ENCODE measurements at regions not wholly inside any gene's neighbourhood (a gene's known extent, or its start where the extent isn't known, plus 50 kb on each side); places are given as distances from the start of the nearest gene placed in this dataset.

DNA sequence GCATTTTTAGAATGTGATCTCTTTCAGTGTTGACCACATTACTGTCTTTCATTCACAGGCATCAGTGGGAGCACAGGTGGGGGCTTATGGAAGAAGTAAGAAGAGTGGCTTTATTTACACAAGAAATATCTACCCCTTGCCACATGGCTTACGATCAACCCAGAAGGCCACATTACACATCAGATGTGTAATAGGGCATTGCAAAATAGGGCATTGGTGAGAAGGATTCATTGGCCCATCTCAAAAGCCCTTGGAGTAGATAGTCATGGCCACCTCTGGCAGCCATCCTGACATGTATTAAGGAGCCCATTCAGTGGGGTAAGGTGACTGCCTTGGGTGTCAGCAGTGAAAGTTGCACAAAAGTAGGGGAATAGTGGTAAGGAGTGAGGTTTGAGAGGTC lies 97.5 kb downstream of the MAFB start:
- TF ChIP-seq, protein P1, sequence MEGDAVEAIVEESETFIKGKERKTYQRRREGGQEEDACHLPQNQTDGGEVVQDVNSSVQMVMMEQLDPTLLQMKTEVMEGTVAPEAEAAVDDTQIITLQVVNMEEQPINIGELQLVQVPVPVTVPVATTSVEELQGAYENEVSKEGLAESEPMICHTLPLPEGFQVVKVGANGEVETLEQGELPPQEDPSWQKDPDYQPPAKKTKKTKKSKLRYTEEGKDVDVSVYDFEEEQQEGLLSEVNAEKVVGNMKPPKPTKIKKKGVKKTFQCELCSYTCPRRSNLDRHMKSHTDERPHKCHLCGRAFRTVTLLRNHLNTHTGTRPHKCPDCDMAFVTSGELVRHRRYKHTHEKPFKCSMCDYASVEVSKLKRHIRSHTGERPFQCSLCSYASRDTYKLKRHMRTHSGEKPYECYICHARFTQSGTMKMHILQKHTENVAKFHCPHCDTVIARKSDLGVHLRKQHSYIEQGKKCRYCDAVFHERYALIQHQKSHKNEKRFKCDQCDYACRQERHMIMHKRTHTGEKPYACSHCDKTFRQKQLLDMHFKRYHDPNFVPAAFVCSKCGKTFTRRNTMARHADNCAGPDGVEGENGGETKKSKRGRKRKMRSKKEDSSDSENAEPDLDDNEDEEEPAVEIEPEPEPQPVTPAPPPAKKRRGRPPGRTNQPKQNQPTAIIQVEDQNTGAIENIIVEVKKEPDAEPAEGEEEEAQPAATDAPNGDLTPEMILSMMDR (IDR thresholded peaks at IDR 0.05; ENCODE audit: extremely low read depth in 1 of 2, insufficient read depth in 1 of 2, low read depth in 1 of 2, low read length in 2 of 2): no peak
- TF ChIP-seq POLR2A (IDR thresholded peaks at IDR 0.05; ENCODE audit: low read depth, low read length) (no peak), EZH2 (IDR thresholded peaks at IDR 0.05; ENCODE audit: borderline replicate concordance, low read depth, low read length, severe bottlenecking) (no peak), JUN (IDR thresholded peaks at IDR 0.05; ENCODE audit: borderline replicate concordance, insufficient read depth, insufficient read length, low read depth) (no peak), POLR2AphosphoS5 (IDR thresholded peaks at IDR 0.05; ENCODE audit: insufficient read depth, low read depth, low read length) (no peak), FOS (IDR thresholded peaks at IDR 0.05; ENCODE audit: borderline replicate concordance, insufficient read depth, low read length) (no peak), MYC (IDR thresholded peaks at IDR 0.05; ENCODE audit: low read depth, low read length) (no peak), GATA2 (IDR thresholded peaks at IDR 0.05; ENCODE audit: insufficient read depth, insufficient read length, low read depth, low read length) (no peak)
- TF ChIP-seq, protein P2, sequence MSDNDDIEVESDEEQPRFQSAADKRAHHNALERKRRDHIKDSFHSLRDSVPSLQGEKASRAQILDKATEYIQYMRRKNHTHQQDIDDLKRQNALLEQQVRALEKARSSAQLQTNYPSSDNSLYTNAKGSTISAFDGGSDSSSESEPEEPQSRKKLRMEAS (IDR thresholded peaks at IDR 0.05; ENCODE audit: insufficient read depth, insufficient read length): no peak
